ENCODE measurements at regions not wholly inside any gene's neighbourhood (a gene's known extent, or its start where the extent isn't known, plus 50 kb on each side); places are given as distances from the start of the nearest gene placed in this dataset.

DNA sequence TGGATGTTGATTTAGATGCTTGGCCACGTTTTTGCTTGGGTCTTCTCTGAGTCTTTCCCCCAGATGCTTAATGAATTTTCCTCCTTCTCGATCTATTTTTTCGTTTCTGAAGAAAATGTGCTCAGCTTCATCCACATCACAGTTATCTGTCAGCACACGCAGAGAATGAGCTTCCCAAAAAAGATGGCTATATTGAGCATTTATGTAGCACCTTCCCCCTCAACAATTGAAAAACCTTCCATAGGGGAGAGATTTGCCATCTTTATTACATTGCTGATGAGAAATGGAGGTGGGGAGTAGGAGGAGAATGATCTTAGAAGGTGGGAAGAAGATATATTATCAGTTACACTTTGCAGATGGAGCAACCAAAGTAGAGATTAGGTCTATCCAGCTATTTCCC is 228.1 kb upstream of the PHYHIPL start:
- ChIA-PET POLR2A (ENCODE audit: unreplicated experiment) (no interaction called here), CTCF (no interaction called here)
- Histone ChIP-seq H2BK15ac (ENCODE audit: low read depth, low read length) (no peak overlapping the region), H4K8ac (ENCODE audit: low read depth in 2 of 2, low read length in 2 of 2) (no peak overlapping the region), H2BK20ac (ENCODE audit: low read depth, low read length) (no peak overlapping the region), H3K9me3 (ENCODE audit: control insufficient read depth, insufficient read depth, low read length) (no peaks in the 10 kb centered on the region), H3K23ac (ENCODE audit: low read depth, low read length) (no peak overlapping the region), H3K27me3 (ENCODE audit: control insufficient read depth, insufficient read depth, low read length) (peaks cover 17% of the 10 kb centered on the region), H4K91ac (ENCODE audit: insufficient read depth, low read depth, low read length) (no peak overlapping the region), H3K36me3 (ENCODE audit: control insufficient read depth, insufficient read depth, low read length) (no peaks in the 10 kb centered on the region), H2AK5ac (ENCODE audit: low read depth, low read length) (no peak overlapping the region), H3K56ac (ENCODE audit: extremely low read depth, insufficient read depth, low read length) (no peak overlapping the region), H3K18ac (ENCODE audit: low read depth, low read length) (no peak overlapping the region), H3K9ac (ENCODE audit: low read depth, low read length) (no peak overlapping the region), H3K14ac (replicated peaks; ENCODE audit: low read depth, low read length) (no peak overlapping the region), H3K27ac (ENCODE audit: insufficient read depth, low read length) (no peak overlapping the region), H2BK120ac (ENCODE audit: low read depth, low read length) (no peak overlapping the region), H2AFZ (replicated peaks; ENCODE audit: low read length, poor library complexity) (no peak overlapping the region), H4K20me1 (ENCODE audit: insufficient read depth, low read length) (no peaks in the 10 kb centered on the region), H3K4me3 (ENCODE audit: insufficient read depth, low read depth, low read length) (no peak overlapping the region), H2BK5ac (ENCODE audit: low read depth, low read length, poor library complexity, severe bottlenecking) (no peak overlapping the region), H4K5ac (ENCODE audit: low read depth, low read length) (no peak overlapping the region), H3K9me1 (ENCODE audit: insufficient read depth, low read length) (no peaks in the 10 kb centered on the region), H3K4me2 (ENCODE audit: low read depth, low read length) (no peak overlapping the region), H3K4me1 (ENCODE audit: control insufficient read depth, insufficient read depth, low read length) (no peaks in the 10 kb centered on the region), H3K4ac (ENCODE audit: low read depth, low read length) (no peak overlapping the region), H3K79me1 (ENCODE audit: low read depth in 1 of 2, low read length in 2 of 2) (no peaks in the 10 kb centered on the region), H2AK9ac (replicated peaks; ENCODE audit: low read depth, low read length, poor library complexity) (no peak overlapping the region)
- ATAC-seq (ENCODE audit: low read depth) = no peak
- BruUV-seq (replicated peaks) = no TSS peak
- TF ChIP-seq CTCF (conservative IDR thresholded peaks at IDR 0.05; ENCODE audit: low read depth, low read length) = no peak
- TF ChIP-seq BHLHE40 (IDR thresholded peaks at IDR 0.05; ENCODE audit: low read depth, low read length) = no peak
- TF ChIP-seq MXI1 (IDR thresholded peaks at IDR 0.05; ENCODE audit: borderline replicate concordance, low read depth, low read length) = no peak
- no peak for TF ChIP-seq RFX5 (IDR thresholded peaks at IDR 0.05; ENCODE audit: low read depth, low read length)
- no peak for TF ChIP-seq RAD21 (IDR thresholded peaks at IDR 0.05; ENCODE audit: low read length)
- TF ChIP-seq MAFK (IDR thresholded peaks at IDR 0.05; ENCODE audit: low read depth, low read length) = no peak
- intact Hi-C loops (cut with micrococcal nuclease) = no loop called here
- dilution Hi-C loops (cut with HindIII; ENCODE audit: low sequenced_read_pairs, unreplicated experiment) = no loop called here
- no peak for DNase-seq
- no CpG with 5 or more reads among the region's 4 CpGs for WGBS, 2 experiments (ENCODE audit: extremely low coverage in 2 of 2, insufficient read length in 1 of 2)
- in situ Hi-C loops (cut with MboI; ENCODE audit: low sequenced_read_pairs) = no loop called here
